ENCODE measurements at regions not wholly inside any gene's neighbourhood (a gene's known extent, or its start where the extent isn't known, plus 50 kb on each side); places are given as distances from the start of the nearest gene placed in this dataset.
A peak's percentile ranks its signal among the peaks of the same experiment; 100 is the strongest.
"Not testable (repeated sequence)": the region's sequence is repeated elsewhere in the genome, so short reads cannot be mapped to it uniquely, and the experiment has no call there.

DNA sequence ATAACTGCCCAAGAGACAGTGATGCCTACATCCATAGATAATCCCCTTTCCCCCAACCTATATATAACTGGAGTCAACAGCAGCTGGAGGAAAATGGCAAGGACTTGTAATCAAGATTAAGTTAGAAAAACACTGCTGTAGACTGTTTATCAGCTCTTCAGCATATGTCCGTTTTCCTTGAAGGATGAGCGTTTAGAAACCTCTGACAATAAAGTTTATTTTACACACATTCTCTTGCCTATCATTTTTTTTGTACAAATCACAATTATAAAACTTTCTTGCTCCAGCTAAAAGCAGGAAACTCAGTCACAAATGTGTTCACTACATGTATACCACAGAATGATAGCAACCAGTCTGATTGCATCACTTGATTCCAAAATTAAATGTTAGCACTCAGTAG, 50.8 kb downstream of the PPIAL4G start:
- DNase-seq = not testable (repeated sequence)

DNA sequence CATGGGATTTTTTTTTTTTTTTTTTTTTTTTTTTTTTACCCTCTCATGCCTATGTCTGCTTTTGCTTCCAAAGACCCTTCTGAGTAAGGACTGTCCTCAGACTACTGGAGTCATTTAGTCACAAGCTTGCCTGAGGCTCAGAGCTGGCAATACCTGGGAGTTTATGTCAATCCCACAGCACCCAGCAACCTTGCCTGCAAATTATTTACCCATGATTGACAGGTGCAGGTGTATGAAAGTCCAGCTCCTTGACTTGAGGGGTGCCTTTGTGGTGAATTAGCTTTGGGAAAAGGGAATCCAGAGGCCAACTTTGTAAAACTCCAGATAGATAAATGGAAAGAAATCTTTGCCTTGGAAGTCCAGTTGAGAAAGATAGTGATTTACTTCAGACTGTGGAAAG, 53.2 kb downstream of the PPIAL4G start:
- DNase-seq = not testable (repeated sequence)

DNA sequence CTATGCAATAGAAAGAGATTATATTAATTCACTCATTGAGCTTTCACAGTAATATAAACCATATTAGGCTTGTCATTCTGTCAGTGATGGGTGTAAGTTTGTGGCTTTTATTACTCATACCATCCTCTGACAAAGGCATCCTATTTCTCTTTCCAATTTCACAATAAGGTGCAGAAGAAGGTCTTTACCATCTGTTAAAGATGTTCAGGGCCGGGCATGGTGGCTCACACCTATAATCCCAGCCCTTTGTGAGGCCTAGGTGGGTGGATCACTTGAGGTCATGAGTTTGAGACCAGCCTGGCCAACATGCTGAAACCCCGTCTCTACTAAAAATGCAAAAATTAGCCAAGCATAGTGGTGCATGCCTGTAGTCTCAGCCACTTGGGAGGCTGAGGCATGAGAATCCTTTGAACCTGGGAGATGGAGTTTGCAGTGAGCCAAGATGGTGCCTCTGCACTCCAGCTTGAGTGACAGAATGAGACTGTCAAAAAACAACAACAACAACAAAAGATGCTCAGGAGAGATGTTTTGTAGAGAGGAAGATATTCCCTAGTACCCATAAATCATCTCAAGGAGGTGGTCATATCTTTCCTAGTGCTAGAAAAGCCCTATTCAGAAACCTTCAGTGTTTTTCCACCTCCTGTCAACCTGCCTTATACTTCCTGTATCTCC, 56.0 kb downstream of the PPIAL4G start:
- not testable (repeated sequence) for DNase-seq

DNA sequence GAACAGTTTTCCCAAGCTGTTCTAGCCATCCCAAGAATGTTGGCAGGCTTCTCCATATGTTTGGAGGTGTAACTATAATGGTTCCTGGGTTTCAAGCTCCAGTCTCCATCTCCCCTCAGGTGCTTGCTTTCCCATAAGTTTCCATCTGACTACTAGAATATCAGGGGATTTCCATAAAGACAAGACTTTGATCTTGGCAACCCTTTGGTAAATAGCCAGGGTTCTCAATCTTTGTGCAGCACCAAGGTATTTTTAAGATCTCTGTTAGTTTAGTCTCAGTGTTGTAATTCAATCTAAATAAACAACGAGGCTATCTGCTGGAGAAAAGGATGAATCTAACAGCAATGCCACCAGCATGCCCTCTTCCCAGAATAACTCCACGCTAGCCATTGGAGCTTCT, 56.7 kb downstream of the PPIAL4G start:
- not testable (repeated sequence) for DNase-seq

DNA sequence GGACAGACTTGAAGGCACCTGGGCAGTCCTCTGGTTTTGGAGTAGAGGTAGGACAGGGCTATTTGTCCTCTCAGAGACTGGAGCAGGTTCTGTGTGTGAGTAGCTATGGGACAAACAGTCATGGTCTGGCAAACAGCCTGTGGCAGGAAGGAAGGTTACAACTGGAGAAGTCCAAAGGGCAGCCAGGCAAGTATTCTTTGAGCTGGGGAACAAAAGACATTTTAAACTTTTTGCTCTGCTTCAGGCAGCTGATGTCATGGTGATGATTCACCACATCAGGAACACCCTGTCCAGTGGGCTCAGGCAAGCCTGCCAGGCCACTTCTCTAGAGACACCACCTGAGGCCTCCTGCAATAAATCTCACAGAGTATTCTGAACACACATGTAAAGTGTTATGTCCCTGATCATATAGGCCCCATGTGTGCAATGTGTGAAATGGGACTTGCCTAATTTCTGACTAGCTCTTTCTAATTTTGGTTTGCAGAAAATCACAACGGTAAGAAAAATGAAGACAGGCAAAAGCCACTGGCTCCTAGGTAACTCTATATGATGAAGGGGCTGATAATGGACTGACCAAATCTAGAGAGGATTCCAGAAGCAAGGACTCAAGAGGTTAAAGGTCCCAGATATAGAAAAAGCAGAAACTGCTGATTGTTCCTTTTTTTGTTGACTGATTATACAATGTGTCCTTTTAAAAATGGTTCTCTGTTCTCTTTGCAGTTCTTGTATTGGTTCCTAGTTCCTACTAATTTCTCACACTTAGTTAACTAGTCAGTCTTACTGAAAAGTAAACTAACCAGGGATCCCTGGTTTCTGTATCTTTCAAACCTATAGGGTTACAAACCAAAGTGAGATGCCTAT, 58.7 kb downstream of the PPIAL4G start:
- DNase-seq = not testable (repeated sequence)

DNA sequence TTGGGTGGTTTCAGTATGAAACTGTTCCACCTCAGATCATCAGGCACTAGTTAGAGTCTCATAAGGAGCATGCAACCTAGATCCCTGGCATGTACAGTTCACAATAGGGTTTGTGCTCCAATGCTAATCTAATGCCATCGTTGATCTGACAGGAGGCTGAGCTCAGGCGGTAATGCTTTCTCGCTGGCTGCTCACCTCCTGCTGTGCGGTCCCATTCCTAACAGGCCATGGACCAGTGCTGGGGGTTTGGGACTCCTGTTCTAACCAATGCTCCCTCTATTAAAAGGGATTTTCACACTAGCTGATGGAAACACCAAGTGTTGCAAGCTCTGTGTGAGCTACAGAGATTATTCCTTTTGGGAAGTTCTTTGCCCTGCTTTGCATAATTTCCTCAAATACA, 60.2 kb downstream of the PPIAL4G start:
- DNase-seq = not testable (repeated sequence)

DNA sequence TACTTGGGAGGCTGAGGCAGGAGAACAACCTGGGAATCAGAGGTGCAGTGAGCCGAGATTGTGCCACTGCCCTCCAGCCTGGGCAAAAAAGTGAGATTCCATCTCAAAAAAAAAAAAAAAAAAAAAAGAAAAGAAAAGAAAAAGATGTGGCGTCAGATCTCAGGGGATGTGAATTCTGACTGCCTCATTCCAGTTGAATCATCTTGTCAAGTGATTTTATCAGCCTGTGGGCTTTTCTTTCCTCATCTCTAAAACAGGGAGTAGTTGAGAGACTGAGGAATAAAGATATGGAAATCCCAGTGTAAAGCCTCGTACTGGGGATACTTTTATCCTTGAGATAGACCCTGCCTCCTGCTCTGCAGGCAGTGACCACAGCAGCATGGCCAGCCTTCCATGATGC, 65.9 kb downstream of the PPIAL4G start:
- DNase-seq = not testable (repeated sequence)

DNA sequence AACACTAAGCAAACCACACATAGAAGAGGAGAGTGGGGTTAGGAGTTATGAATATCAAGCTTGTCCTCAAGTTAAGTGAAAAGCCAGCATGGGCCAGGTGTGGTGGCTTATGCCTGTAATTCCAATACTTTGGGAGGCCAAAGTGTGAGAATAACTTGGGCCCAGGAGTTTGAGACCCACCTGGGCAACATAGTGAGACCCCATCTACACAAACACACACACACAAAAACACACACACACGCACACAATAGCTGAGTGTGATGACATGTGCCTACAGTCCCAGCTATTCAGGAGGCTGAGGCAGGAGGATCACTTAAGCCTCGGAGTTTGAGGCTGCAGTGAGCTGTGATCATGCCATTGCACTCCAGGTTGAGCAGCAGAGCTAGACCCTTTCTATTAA, 69.7 kb downstream of the PPIAL4G start:
- DNase-seq = not testable (repeated sequence)

DNA sequence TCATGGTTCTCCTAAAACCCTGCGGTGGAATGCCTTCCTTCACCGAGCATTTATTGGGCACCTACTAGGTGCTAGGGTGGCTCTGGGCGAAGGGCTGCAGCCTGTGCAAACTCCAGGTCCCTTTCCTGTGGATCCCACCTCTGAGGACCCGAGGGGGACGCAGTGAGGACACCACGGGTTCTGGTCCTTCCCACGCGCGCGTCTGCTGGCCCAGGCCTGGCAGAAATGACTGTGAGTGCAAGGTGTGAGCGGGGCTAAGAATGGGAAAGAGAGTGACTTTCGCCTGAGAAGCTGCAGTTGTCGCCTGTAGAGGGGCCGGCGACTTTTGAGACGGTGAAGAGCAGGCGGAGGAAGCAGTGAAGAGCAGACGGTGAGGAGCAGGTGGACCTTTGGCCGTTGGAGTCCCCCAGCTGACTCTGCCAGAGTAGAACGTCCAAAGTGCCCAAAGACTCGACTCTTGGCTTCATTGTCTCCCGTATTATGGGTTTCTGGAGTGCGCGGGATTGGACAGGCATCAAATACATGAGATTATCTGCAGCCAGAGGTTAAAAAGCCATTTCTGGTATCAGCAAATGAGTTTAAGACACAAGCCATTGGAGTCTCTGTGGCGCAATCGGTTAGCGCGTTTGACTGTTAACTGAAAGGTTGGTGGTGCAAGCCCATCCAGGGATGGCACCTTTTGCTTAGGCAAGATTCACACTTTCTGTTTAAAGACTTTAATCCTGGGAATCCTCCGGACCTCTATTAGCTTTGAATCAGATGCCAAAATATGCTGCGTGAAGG, 78.1 kb downstream of the PPIAL4G start:
- DNase-seq = not testable (repeated sequence)

DNA sequence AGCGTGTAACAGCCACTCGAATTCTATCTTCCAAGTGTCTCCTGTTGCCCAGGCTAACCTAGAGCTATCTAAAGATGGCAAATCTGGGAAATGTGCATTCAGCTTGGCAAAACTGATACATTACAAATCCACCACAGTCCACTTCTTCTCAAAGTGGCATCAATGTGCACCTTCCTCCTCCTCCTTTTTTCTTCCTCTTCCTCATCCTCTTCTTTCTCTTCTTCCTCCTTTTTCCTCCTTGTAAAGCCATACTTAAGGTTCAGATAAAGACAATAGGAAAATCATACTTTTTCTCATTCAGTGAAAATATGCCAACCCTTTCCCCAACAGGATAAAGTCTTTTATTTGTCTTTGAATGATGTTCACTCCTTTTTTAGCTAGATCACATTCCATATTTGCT, 79.2 kb downstream of the PPIAL4G start:
- DNase-seq = not testable (repeated sequence)

DNA sequence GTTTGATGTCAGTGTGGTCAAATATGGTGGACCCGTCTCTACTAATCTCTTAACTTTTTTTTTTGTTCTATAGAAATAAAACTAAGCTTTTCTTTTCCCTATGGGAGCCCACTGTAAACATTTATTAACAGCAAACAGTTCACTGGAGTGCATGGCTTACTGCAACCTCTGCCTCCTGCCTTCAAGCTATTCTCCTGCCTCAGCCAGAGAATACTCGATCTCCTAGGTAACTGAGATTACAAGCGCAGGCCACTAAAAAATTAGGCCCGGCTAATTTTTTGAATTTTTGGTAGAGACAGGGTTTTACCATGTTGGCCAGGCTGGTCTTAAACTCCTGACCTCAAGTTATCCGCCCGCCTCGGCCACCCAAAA, 80.0 kb downstream of the PPIAL4G start:
- not testable (repeated sequence) for DNase-seq

DNA sequence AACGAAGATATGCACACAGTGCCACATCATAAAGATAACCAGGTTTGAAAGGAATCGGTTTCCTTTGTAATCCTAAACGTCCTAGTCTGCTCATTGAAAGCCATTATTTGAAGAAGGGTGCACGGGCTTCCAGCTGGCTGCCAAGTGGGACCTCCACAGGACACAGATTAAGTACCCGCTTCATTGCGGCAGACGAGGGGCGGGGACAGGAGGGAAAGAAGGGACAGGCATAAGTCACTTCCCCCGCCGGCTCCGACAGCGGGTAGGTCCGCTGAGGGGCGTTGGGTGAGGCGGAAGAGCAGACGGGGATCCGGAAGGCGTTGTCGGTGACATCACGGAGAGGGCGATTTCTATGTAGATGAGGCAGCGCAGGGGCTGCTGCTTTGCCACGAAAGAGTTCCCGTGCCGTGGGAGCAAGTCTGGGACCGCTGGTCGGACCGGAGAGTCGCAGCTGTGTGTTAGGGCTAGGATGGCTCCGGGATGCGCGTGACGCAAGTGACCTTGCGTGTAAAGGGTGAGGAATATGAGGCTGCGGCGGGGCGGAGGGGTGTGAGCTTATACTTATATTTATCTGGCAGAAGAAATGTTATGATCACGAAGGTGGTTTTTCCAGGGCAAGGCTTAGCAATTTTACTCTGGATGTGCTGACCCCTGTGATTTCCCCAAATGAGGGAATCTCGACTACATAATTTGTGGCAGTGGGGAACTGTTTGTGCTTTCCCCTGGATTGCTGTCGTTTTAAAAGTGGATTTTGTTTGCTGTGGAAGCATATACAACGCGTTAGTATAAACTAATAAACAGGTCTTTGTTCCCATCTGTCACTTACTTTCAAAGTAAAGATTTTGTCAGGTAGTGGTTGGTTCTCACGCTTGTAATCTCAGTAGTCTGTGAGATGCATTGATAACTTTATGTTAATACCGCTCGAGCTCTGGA, 80.7 kb downstream of the PPIAL4G start:
- peak; percentile 79 for DNase-seq

DNA sequence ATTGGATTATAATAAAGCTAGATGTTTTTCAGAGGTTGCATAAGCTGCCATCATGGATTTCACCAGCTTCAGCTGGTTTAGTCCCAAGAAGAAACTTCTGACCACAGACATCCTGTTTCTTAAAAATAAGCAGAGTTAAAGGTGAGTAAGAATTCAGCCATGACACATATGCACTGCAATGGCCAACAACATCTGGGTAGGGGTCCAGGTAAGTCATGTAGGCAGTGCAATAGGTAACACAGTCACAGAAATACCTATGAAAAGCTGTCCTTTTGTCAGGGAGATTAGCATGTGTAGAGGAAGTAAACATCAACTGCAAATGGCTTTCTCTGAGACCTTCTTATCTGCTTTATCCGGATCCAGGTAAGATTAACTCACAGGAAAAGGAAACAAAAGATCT, 85.6 kb downstream of the PPIAL4G start:
- DNase-seq = not testable (repeated sequence)

DNA sequence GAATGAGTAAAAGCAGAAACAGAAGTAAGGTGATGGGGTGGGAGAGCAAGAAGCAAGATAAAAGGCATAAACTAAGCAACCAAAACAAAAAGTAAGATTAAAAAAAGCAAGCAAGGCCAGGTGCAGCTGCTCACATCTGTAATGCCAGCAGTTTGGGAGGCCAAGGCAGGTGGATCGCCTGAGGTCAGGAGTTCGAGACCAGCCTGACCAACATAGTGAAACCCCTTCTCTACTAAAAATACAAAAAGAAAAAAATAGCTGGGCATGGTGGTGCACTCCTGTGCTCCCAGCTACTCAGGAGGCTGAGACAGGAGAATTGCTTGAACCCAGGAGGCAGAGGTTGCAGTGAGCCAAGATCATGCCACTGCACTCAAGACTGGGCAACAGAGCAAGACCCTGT, 90.6 kb downstream of the PPIAL4G start:
- not testable (repeated sequence) for DNase-seq

DNA sequence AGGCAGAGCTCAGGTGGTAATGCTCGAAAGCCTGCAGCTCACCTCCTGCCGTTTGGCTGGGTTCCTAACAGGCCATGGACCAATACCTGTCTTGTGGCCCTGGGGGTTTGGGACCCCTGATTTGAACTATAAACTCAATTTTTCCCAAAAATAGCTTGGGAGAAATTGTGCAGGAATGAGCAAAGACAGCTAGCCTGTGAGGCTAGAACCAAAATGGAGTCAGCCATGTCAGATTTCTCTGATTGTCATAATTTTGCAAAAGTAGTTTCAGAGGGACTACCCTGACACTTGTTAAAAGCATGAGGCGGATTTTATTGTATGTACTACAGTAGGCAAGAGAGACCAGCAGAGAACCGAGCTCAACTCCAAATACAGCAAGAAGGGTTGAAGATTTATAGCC, 91.8 kb downstream of the PPIAL4G start:
- not testable (repeated sequence) for DNase-seq

DNA sequence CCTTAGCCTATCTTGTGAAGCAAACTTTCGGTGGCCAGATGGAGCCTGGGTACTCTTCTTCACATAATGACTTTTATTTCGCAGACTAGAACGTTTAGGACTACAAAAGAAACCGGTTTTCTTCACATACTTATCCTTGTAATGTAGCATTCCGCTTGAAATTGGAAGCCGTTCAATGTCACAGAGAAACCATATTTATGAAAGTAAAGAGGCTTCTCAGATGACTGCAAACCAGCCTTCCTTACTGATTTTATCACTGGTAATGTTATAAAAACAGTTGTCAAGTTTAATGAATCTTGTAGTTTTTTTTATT, 94.1 kb downstream of the PPIAL4G start:
- no peak for DNase-seq

DNA sequence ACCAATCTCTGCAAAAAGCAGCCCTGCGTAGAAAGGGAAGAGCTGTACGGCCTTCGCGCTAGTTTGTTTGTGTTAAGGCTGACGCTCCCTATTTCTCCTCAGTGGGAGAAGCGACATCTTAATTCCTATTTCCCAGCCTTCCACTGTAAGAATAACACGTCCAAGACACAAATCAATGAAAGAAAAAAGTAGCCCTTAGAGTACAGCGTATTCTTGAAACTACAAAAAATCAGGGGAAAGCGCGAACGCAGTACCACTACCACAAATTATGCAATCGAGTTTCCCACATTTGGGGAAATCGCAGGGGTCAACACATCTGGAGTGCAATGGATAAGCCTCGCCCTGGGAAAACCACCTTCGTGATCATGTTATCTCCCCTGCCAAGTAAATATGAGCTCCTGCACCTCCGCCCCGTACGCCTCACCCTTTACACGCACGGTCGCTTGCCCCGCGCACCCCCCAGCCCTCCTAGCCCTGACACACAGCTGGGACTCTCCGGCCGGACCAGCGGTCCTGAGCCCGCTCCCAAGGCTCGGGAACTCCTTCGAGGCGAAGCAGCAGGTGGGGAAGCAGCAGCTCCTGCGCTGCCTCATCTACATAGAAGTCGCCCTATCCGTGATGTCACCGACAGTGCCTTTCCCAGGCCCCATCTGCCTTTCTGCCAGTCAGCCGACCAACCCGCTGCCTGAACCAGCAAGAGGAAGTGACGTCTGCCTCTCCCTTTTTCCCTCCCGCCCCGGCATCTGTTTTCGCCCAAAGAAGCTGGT, 94.7 kb downstream of the PPIAL4G start:
- peak; percentile 74 for DNase-seq

DNA sequence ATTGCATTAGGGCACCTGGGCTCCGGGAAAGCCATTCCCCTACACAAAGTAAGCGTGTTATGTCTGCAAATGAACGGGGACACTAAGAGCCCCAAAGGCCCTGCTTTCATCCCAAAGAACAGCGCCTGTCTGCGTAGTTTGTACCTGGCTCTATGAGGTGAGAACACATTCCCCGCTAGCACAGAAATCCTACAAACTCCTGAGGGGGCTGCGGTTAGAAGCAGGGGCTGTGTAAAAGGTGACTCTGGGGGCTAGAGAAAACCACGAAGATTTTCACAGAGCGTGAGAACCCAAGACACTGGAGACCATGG, 95.2 kb downstream of the PPIAL4G start:
- not testable (repeated sequence) for DNase-seq

DNA sequence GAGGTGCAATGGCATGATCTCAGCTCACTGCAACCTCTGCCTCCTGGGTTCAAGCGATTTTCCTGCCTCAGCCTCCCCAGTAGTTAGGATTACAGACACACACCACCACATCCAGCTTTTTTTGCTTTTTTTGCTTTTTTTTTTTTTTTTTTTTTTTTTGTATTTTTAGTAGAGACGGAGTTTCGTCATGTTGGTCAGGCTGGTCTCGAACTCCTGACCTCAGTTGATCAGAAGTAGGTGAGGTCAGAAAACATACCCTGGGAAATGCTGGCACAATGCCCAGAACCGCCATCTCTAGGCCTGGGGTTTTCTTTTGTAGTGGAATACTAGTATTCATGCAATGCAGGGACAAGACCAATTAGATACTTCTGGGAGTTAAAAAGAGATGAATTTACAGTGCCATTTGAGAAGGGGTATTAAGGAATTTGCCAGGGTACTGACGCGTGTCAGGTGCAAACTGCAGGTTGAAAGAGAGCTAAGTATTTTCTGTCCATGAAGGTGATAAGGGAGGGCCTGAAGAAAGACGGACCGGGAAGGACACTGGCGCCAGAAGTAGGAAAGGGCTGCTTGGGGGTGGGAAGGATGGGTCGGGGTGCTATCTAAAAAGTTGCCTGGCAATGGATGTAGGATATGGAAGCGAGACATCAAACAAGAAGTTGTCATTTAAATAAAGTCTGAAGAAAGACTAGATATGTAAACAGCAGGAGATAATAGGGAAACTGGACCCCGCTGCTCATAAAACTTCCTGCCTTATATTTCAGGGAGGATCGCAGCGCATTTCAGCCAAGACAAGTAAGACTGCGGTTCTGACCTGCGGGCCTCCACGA, 95.8 kb downstream of the PPIAL4G start:
- not testable (repeated sequence) for DNase-seq

DNA sequence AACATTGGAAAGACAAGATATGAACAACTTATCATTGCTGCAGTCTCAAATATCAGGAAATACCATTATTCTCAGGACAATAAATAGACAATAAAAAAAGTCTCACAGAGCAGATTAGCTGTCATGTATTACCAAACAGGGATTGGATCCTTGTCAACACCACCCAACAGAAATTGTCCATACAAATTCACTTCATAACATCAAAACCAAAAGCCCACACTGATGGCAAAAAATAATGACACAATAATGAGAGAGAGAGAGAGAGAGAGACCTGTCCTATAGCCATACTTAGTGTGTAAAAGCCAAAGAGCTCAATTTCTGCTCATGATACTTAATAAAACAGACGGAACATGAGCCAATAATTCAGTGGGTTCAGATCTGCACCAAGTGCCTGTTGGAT, 96.5 kb downstream of the PPIAL4G start:
- DNase-seq = no peak

DNA sequence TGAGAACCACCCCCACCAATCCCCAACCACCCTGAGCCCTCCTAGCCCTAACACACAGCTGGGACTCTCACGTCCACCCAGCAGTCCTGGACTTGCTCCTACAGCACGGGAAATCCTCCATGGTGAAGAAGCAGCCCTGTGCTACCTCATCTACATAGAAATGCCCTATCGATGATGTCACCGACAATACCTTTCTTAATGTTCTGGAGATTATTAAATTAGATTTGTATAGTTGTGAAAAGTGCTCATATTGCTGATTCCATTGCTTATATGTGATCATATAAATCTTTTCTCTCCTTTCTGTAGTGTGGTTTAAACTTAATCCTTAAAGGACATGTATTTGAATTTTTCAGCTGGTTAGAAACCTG, 97.1 kb downstream of the PPIAL4G start:
- DNase-seq = not testable (repeated sequence)
